Activated naive CD4-positive, alpha-beta T cell treated with anti-CD3 and anti-CD28 coated beads, Interleukin-2, amount 50 U/mL, for 72 hours (primary cell): ENCODE measurements at regions not wholly inside any gene's neighbourhood (a gene's known extent, or its start where the extent isn't known, plus 50 kb on each side); places are given as distances from the start of the nearest gene placed in this dataset.
A peak's percentile ranks its signal among the peaks of the same experiment; 100 is the strongest.

Experiments used
- ATAC-seq, 2 donors: fragments of 150-1000 bp; cut with Tn5 transposase; 2 replicates each; pipeline ENCODE4 v1.10.0; 2021; ENCODE audit warnings: mild to moderate bottlenecking in 2 of 2, moderate library complexity in 2 of 2
- DNase-seq, 2 donors: peaks; one replicate each; pipeline ENCODE4 v3.0.0; 2021 to 2022; ENCODE audit warnings: low spot score in 2 of 2
- H3K27ac Mint-ChIP-seq, 2 donors: one replicate each; pipeline ENCODE4 v1.8.0; 2022; ENCODE audit warnings: mild to moderate bottlenecking in 2 of 2, mixed read lengths in 2 of 2
- H3K36me3 Mint-ChIP-seq, 2 donors: one replicate each; pipeline ENCODE4 v1.8.0; 2022; ENCODE audit warnings: mixed read lengths in 2 of 2
- H3K9me3 Mint-ChIP-seq, 2 donors: one replicate each; pipeline ENCODE4 v1.8.0; 2022; ENCODE audit warnings: mixed read lengths in 2 of 2

GRCh38 chr2:74778381-74779264, 55.3 kb upstream of the HK2 start:
- ATAC-seq (no peak), DNase-seq (no peak)
- peak overlapping the region in 1 of 2 donors; percentile 51 for H3K27ac Mint-ChIP-seq
- no peaks in the 10 kb centered on the region for H3K36me3 Mint-ChIP-seq
- no peaks in the 10 kb centered on the region for H3K9me3 Mint-ChIP-seq

DNA sequence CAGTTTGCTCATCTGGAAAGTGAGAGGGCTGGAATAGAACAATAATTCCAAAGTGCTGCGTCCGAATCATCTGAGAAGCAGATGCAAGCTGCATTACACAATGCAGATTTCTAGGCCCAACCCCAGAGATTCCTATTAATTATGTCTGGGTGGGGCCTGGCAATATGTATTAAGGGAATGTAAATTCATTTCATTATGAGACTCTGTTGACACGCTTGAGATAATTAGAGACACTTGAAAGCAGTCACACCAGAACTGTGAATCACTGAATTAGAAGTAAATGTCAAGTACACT, 54.7 kb upstream of the HK2 start:
- ATAC-seq: no peak
- Mint-ChIP-seq H3K27ac (no peak overlapping the region), H3K9me3 (no peaks in the 10 kb centered on the region), H3K36me3 (no peaks in the 10 kb centered on the region)
- DNase-seq: no peak

GRCh38 chr2:74779587-74780135, 54.3 kb upstream of the HK2 start:
- ATAC-seq (no peak), DNase-seq (no peak)
- Mint-ChIP-seq H3K9me3 (no peaks in the 10 kb centered on the region), H3K27ac (no peak overlapping the region), H3K36me3 (no peaks in the 10 kb centered on the region)
